Activated naive CD8-positive, alpha-beta T cell treated with anti-CD3 and anti-CD28 coated beads, Interleukin-2, amount 10 ng/mL, durations not matched to agents 7 days and 5 days (primary cell): ENCODE measurements at regions not wholly inside any gene's neighbourhood (a gene's known extent, or its start where the extent isn't known, plus 50 kb on each side); places are given as distances from the start of the nearest gene placed in this dataset.

ENCODE experiments used
- ATAC-seq: fragments of 150-1000 bp; cut with Tn5 transposase; one replicate; pipeline ENCODE4 v1.10.0; 2021; ENCODE audit warnings: low read depth, moderate library complexity
- POLR2A ChIA-PET: fragments of 350-600 bp; sonication (Branson Sonifier 250); formaldehyde crosslinking; loops from one replicate; lab custom pipeline; 2021; ENCODE audit warnings: antibody characterized with exemption; lab: Charles Lee
- DNase-seq: peaks from one replicate; pipeline ENCODE4 v3.0.0; 2021
- H3K27ac Mint-ChIP-seq: one replicate; pipeline ENCODE4 v1.8.0; 2022; ENCODE audit warnings: mild to moderate bottlenecking, mixed read lengths
- H3K27me3 Mint-ChIP-seq: one replicate; pipeline ENCODE4 v1.8.0; 2022; ENCODE audit warnings: mild to moderate bottlenecking, moderate library complexity, mixed read lengths
- H3K36me3 Mint-ChIP-seq: one replicate; pipeline ENCODE4 v1.8.0; 2021; ENCODE audit warnings: mild to moderate bottlenecking, mixed read lengths
- H3K4me1 Mint-ChIP-seq: one replicate; pipeline ENCODE4 v1.8.0; 2021; ENCODE audit warnings: mixed read lengths
- H3K4me3 Mint-ChIP-seq: one replicate; pipeline ENCODE4 v1.8.0; 2022; ENCODE audit warnings: mild to moderate bottlenecking, moderate library complexity, mixed read lengths
- H3K9me3 Mint-ChIP-seq: one replicate; pipeline ENCODE4 v1.8.0; 2021; ENCODE audit warnings: mixed read lengths

DNA sequence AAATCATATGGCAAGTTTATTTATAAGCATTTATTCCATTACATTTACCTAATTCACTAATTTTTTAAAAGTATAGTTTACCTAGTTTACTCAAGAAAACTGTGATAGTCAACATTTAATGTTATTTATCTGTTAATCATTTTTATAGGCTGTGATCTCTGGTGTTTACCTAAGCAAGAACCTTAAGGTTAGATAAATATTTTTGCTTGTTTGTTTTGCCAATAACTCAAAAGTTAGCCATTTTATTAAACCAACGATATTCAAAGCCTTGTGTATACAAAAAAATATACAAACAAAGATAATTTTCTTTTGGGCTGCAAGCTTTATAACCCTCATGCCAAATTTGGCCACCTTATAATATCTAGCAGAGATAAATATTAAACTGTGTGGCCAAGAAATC lies 157.3 kb downstream of the SLCO1B3 start:
- Mint-ChIP-seq H3K4me1 (no peaks in the 10 kb centered on the region), H3K4me3 (no peak overlapping the region), H3K27ac (no peak overlapping the region), H3K36me3 (no peaks in the 10 kb centered on the region), H3K27me3 (no peaks in the 10 kb centered on the region), H3K9me3 (peaks cover 4% of the 10 kb centered on the region)
- POLR2A ChIA-PET, result no interaction called here
- DNase-seq (no peak), ATAC-seq (no peak)

DNA sequence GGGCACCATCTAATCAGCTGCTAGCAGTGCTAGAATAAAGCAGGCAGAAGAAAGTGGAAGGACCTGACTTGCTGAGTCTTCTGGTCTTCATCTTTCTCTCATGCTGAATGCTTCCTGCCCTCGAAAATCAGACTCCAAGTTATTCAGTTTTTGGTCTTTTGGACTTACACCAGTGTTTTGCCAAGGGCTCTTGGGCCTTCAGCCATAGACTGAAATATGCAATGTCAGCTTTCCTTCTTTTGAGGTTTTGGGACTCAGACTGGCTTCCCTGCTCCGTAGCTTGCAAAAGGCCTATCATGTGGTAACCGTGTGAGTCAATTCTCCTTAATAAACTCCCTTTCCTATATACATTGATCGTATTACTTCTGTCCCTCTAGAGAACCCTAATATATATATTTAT lies 159.3 kb downstream of the SLCO1B3 start:
- POLR2A ChIA-PET, result no interaction called here
- Mint-ChIP-seq H3K27ac (no peak overlapping the region), H3K4me3 (no peak overlapping the region), H3K36me3 (no peaks in the 10 kb centered on the region), H3K9me3 (peaks cover 4% of the 10 kb centered on the region), H3K4me1 (no peaks in the 10 kb centered on the region), H3K27me3 (no peaks in the 10 kb centered on the region)
- ATAC-seq (no peak), DNase-seq (no peak)

DNA sequence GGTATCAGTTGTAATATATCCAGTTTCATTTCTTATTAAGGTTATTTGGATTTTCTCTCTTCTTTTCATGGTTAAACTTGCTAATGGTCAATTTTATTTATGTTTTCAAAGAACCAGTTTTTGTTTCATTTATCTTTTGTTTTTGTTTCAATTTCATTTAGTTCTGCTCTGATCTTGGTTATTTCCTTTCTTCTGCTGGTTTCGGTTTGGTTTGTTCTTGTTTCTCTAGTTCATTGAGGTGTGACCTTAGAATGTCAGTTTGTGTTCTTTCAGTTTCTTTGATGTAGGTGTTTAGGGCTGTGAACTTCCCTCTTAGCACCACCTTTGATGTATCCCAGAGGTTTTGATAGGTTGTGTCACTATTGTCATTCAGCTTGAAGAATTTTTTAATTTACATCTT lies 145.6 kb upstream of the SLCO1B1 start:
- DNase-seq, result no peak
- Mint-ChIP-seq H3K4me1 (peaks cover 4% of the 10 kb centered on the region), H3K9me3 (peaks cover 6% of the 10 kb centered on the region), H3K36me3 (no peaks in the 10 kb centered on the region), H3K27ac (peak overlapping the region; percentile 4), H3K4me3 (peak overlapping the region; percentile 15), H3K27me3 (no peaks in the 10 kb centered on the region)
- no peak for ATAC-seq
- POLR2A ChIA-PET, result no interaction called here

DNA sequence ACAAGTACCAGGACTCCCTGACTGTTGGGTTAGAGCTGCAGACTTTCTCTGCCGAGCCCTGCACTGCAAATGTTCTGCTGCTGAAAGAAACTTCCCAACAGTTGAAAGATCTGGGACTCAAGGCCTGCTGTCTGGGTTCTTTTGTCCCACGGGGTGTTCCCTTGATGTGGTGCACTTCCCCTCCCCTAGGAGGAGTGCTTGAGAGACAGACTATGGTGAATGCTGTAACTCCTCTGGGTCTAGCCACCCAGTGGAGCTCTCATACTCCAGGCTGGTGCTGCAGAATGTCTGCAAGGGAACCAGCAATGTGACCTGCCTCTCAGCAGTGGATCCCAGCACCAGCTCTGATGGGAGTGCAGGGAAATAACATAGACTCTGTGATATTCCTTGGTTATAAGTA lies 129.2 kb upstream of the SLCO1B1 start:
- no peak overlapping the region for H3K4me3 Mint-ChIP-seq
- no peaks in the 10 kb centered on the region for H3K27me3 Mint-ChIP-seq
- ATAC-seq, result no peak
- H3K4me1 Mint-ChIP-seq, result no peaks in the 10 kb centered on the region
- no peaks in the 10 kb centered on the region for H3K36me3 Mint-ChIP-seq
- no peak overlapping the region for H3K27ac Mint-ChIP-seq
- POLR2A ChIA-PET, result no interaction called here
- peaks cover 10% of the 10 kb centered on the region for H3K9me3 Mint-ChIP-seq
- no peak for DNase-seq

DNA sequence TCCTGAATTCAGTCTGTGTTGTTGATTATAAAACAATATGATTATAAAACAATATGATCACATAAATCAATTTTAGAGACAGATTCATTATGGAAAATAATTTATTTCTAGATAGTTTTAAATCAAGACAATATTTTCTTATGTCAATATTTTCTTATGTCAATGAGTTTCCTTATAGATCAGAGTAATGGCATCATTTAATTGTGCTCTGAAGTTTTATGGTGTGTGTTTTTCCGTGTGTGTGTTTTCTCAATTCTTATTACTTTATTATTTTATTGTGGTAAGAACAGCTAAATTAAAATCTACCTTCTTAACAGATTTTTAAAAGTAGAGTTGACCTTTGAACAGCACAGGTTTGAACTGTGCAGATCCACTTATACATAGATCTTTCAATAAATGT lies 105.3 kb upstream of the SLCO1B1 start:
- POLR2A ChIA-PET, result no interaction called here
- peaks cover 3% of the 10 kb centered on the region for H3K9me3 Mint-ChIP-seq
- no peak overlapping the region for H3K4me3 Mint-ChIP-seq

DNA sequence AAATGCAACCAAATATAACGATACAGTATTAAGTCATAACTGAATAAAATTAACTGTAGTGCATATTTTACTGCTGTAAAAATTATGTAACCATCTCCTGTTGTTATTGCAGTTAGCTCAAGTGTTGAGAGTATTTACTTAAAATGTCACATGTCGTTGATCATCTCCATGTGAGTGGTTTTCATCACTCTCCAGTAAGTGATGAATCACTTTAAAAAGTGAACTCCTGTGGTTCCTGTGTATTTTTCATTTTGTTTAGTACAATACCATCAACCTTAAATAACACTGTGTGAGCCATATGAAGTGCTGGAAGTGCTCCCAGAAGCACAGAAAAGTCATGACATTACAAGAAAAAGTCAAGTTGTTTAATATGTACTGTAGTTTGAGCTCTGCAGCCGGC lies 104.7 kb upstream of the SLCO1B1 start:
- Mint-ChIP-seq H3K4me3 (no peak overlapping the region), H3K27me3 (no peaks in the 10 kb centered on the region), H3K27ac (no peak overlapping the region), H3K4me1 (no peaks in the 10 kb centered on the region), H3K9me3 (peaks cover 3% of the 10 kb centered on the region), H3K36me3 (no peaks in the 10 kb centered on the region)
- no peak for ATAC-seq
- no peak for DNase-seq
- POLR2A ChIA-PET, result no interaction called here

More for the DNA sequence above, 105.3 kb upstream of the SLCO1B1 start:
- no peaks in the 10 kb centered on the region for H3K36me3 Mint-ChIP-seq
- H3K4me1 Mint-ChIP-seq, result no peaks in the 10 kb centered on the region
- H3K27ac Mint-ChIP-seq, result no peak overlapping the region
- no peak for DNase-seq
- ATAC-seq, result no peak
- H3K27me3 Mint-ChIP-seq, result no peaks in the 10 kb centered on the region

DNA sequence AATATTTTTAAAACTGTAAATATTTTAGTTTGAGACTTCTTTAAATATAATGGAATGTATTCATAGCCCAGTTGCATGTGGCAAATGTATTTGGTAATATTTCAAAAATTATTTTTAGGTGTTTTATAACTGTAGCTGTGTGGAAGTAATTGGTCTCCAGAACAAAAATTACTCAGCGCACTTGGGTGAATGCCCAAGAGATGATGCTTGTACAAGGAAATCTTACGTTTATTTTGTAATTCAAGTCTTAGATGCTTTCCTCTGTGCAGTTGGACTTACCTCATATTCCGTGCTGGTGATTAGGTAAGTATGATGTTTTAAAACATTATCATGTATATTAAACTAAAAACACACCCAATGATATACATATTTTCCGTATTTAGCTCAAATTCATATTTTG lies 76.7 kb upstream of the SLCO1B1 start:
- ATAC-seq (no peak), DNase-seq (no peak)
- Mint-ChIP-seq H3K27me3 (no peaks in the 10 kb centered on the region), H3K4me3 (no peak overlapping the region), H3K4me1 (no peaks in the 10 kb centered on the region), H3K9me3 (peaks cover 2% of the 10 kb centered on the region), H3K27ac (no peak overlapping the region), H3K36me3 (no peaks in the 10 kb centered on the region)
- POLR2A ChIA-PET, result no interaction called here

DNA sequence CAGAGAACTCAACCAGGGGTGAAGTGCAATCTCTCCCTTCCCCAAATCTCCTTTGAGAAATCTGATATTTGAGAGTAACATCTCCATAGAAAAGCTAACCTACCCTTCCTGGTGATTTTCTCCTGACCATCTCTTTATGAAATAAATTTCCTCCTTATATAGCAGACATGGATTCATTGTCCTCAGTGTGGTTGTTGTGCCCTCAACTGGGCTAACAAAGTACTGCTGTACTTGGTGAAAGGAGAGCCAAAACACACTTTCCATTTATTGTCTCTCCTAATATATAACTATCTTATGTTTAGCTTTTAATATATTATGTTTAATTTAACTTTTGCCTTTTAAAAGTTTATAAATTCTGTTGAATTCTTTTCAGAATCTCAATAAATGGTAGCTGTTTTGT lies 65.1 kb upstream of the SLCO1B1 start:
- Mint-ChIP-seq H3K27ac (no peak overlapping the region), H3K9me3 (peaks cover 3% of the 10 kb centered on the region), H3K36me3 (no peaks in the 10 kb centered on the region), H3K4me3 (no peak overlapping the region), H3K4me1 (no peaks in the 10 kb centered on the region), H3K27me3 (no peaks in the 10 kb centered on the region)
- DNase-seq (no peak), ATAC-seq (no peak)
- POLR2A ChIA-PET, result no interaction called here

DNA sequence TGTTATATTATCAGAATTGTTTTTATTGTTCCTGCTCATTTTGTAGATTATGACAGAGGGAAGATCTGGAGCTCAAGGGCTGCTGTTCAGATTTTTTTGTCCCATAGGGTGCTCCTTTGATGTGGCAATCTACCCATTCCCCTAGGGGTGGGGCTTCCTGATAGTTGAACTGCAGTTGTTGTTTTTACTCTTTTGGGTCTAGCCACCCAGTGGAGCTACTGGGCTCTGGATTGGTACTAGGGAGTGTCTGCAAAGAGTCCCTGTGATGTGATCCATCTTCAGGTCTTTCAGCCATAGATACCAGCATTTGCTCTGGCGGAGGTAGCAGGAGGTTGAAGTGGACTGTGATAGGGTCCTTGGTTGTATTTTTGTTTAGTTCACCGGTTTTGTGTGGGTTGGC lies 57.9 kb upstream of the SLCO1B1 start:
- H3K36me3 Mint-ChIP-seq, result no peaks in the 10 kb centered on the region
- POLR2A ChIA-PET, result no interaction called here
- DNase-seq (no peak), ATAC-seq (no peak)
- H3K9me3 Mint-ChIP-seq, result peaks cover 1% of the 10 kb centered on the region
- no peaks in the 10 kb centered on the region for H3K4me1 Mint-ChIP-seq
- H3K4me3 Mint-ChIP-seq, result no peak overlapping the region
- no peak overlapping the region for H3K27ac Mint-ChIP-seq
- no peaks in the 10 kb centered on the region for H3K27me3 Mint-ChIP-seq

DNA sequence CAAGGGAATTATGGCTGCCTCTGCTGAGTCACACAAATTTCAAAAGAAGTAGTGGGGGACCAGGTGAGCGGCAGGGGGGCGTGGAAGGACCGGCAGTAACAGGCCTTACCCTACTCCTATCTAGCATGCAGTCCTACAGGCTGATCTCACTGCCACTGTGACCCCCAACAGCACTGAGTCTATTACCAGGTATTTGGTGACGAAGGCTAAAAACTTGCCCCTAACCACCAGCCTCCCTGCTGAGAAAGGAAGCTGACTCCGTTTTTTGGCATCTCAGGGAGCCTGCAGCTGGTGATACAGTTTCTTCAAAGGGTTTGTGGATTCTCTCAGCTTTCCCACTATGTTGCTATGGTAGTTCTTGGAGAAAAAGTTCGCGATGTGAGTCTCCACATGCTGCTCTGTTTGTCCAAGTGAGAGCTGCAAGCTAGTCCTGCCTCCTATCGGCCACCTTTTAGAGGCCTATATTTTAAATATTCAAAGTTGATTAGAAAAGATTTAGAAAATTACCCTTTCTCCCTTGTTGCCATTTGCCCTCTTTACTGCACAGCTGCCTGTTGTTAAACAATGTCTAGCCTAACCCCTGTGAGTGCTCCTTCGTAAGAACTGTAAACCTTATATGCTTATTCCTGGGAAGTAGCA lies 57.1 kb upstream of the SLCO1B1 start:
- Mint-ChIP-seq H3K9me3 (peaks cover 1% of the 10 kb centered on the region), H3K27me3 (no peaks in the 10 kb centered on the region), H3K36me3 (no peaks in the 10 kb centered on the region), H3K4me1 (no peaks in the 10 kb centered on the region), H3K4me3 (no peak overlapping the region), H3K27ac (no peak overlapping the region)
- no peak for ATAC-seq
- no peak for DNase-seq
- POLR2A ChIA-PET, result no interaction called here
